GM19452 (cell line): ENCODE measurements at regions not wholly inside any gene's neighbourhood (a gene's known extent, or its start where the extent isn't known, plus 50 kb on each side); places are given as distances from the start of the nearest gene placed in this dataset.

Source experiments
- ATAC-seq: cut with Tn5 transposase; IDR thresholded peaks from one replicate; pipeline ENCODE4 v1.9.1; 2021; ENCODE audit not compliant: unreplicated experiment

DNA sequence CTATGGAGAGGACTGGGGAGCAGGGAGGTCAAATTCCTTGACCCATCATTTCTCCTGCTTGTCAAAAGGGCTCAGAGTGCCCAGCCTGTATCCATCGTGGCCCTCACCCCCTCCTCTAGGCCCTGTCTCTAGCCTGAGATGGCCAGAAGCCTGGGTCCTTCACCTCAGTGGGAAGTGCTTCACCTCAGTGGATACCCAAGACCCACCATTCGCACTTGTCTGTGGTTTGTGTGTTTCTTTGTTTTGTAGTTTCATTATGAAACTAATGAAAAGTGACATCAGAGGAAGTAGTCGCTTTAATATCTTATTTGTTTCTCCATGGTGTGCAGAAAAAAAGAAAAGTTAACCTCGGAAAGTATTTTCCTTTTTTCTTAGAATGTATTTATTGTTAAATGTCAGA lies 194.0 kb upstream of the CADM1 start:
- ATAC-seq: no peak

DNA sequence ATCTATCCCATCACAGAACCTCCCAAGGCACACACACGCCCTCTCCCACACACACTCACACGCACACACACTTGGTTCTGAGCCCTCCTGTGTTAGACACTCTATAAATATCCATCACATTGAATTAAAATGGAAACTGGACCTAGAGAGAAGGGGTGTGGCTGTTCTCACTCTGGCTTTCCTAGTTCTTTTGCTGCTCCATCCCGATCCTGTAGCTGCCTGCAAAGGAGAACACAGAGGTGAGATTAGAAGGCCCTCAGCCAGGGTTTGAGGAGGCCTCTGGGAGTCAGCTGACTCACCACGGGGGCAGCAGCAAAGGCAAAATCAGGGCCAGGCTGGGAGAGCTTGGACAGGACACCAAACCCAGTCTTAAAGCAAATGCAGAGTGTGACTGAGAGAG lies 192.3 kb upstream of the CADM1 start:
- no peak for ATAC-seq

- ATAC-seq: no peak
These were observed 191.6 kb upstream of the CADM1 start for GRCh38 chr11:115695677-115696364.

- ATAC-seq: no peak
These were observed 188.8 kb upstream of the CADM1 start for GRCh38 chr11:115693002-115693401.

GRCh38 chr11:115691030-115691429 lies 186.8 kb upstream of the CADM1 start:
- no peak for ATAC-seq

GRCh38 chr11:115687934-115688333 lies 183.7 kb upstream of the CADM1 start:
- no peak for ATAC-seq

- no peak for ATAC-seq
These were observed 180.5 kb upstream of the CADM1 start for GRCh38 chr11:115684699-115685098.

DNA sequence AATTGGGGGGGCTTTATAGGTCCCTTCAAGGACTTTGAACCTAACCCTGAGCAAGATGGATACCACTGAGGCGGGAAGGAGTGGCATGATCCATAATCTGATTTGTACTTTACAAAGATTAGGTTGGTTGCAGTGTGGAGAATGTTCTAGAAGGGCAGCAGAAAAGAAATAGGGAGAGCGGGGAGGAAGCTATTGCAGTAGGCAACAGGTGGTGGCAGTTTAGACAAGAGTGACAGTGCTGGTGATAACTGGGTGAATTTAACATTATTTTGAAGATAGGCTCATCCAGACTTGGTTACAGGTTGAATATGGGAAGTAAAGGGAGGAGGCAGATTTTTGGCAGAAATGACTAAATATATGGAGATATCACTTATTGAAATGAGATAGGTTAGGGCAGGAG lies 179.9 kb upstream of the CADM1 start:
- ATAC-seq: no peak

DNA sequence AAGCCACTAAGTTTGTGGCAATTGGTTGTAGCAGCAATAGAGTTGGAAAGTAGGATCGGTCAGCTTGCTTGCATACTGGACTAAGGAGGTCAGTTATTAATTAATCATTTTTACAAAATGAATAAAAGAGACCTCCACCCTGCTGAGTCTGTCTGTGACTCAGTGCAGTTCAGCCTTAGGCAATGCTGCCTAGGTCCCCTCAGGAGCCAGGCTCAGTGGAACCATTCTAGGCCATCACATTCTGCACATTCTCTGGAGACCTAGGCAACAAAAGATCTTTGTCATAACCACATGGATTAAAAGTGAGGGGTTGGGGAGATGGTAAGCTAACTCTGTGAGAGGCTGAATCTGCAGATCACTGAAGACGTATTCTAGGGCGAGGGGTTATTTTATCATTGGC lies 178.7 kb upstream of the CADM1 start:
- no peak for ATAC-seq

DNA sequence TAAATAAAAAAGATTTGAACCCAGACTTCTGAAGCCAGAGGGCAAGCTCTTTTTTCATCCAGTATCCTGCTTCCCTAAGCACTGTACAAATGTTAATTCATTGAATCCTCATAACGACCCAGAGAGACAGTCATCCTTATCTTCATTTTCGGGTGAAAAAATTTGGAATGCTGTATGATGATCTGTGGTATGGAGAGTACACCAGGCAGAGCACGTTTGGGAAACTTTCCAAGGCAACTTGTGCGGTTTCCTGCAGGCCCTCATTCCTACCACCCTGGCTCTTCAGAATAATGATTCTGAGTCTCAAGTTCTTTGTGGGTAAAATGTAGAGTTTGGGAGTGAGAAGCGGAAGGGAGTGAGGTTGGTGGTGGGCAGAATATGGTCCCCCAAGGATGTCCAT lies 177.9 kb upstream of the CADM1 start:
- ATAC-seq: no peak

- ATAC-seq: no peak
These were observed 175.7 kb upstream of the CADM1 start for GRCh38 chr11:115679945-115680344.

DNA sequence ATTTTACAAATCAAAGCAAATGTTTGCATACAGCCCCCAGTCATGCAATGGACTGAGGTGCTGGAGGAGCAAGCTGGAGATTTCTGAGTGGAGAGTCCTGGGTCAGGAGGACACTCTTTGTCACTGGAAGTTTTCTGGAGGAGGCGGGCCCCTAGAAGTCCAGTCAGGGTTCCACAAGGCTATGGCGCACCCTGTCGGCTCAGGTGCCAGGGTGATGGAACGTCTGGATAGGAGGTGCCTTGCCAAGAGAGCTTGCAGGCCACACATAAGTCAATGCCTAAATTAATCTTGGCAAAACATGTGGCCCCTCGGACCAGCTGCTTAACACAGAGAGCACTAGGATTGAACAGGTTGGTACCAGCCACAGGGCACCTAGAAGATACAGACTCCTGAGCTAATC lies 174.7 kb upstream of the CADM1 start:
- no peak for ATAC-seq

DNA sequence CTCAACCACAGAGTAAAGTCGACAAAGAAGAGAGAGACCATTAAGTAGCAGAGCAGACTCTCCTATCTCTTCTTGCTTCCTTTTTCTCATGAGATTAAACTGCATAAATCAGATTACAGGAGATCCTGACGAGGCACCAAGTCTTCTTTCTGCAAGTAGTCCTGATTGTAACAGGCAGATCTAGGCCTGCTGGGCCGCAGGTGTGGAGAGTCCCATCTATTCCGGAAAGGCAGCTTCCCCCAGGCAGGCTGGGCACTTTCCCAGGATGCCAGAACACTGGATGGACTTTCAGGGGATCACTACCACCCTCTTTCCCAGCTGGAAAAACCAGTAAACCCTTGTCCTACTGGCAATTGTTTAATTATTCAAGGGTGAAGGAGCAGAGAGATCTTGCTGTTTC lies 173.0 kb upstream of the CADM1 start:
- ATAC-seq: no peak

- no peak for ATAC-seq
These were observed 172.6 kb upstream of the CADM1 start for GRCh38 chr11:115676768-115677167.

- ATAC-seq: no peak
These were observed 172.0 kb upstream of the CADM1 start for GRCh38 chr11:115676206-115676605.

DNA sequence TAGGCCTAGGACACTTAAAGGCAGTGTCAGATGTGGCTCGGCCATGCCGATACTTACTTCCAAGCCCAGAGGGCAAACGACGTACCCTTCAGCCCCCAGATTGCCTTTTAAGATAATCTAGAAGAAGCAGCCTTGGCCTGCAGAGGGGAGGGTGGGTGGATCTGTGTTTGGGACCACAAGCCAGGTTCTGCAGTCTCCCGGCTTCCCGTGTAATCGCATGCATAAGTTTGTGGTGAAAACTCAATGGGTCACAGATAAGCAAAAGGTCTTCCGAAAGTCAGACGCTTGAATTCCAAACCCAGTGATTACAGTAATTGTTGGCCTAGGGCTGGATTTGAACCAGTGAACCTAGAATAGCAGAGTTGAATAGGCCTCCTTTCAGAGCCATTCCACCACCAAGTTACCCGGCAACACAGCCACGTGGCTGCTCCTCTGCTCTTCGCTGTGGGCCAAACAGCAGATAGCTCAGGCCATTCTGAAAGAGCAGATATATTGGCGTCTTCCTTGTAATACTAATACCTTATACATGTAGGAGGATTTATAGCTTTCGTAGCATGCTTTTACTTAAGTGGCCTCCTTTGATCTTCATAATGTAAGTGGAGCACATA lies 170.8 kb upstream of the CADM1 start:
- no peak for ATAC-seq

- no peak for ATAC-seq
These were observed 170.1 kb upstream of the CADM1 start for GRCh38 chr11:115674176-115674936.

DNA sequence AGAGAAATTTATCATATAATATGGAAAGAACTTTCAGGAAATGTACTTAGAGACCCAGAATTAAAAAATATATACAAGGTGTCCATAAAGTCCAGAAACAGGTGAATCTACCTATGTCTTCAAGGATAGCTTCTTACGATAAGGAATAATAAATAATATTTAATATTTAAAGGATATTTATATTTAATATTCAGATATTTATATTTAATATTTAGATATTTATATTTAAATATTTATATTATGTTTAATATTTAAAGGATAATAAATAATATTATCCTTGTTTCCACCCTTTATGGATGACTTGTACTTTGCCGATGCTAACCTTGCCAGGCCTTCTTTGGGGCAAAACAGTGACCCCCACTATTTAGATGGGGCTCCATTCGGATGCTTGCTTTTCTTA lies 169.5 kb upstream of the CADM1 start:
- no peak for ATAC-seq

DNA sequence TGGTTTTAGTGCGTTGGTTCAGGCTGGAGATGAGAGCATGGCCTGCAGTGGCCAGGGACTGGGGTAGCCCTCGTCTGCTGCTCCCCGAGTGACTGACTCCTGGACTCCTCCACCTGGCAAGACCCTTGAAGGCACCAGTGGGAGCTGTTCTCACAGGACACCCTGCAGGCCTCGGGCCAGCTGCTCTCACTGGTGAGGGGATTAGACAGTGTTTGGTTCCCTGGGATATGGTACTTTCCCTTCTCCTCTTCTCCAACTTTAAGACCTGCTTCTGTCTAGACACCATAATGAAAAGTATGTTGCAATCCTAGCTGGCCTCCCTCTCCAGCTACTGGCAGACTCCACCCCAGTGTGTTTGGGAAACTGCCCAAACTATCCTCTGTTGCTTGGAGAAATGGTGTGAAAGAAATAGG lies 168.8 kb upstream of the CADM1 start:
- ATAC-seq: no peak

DNA sequence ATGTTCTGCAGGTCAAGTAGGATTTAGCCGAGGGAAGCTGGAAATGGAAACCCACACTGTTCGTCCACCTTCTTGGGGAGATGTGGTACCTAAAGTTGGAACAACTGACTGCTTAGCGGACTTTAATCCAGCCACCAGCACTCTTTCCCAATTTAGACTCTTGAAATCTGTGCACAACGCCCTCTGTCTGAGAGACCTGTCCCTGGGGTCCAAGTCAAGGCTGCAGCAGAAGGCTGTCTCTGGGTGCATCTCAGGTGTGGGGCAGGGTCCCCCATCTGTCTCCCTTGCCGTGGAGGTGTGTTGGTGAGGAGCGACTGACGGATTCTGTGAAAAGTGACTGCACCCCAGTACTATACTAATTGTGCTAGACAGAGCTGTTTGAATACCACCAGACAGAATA lies 168.2 kb upstream of the CADM1 start:
- no peak for ATAC-seq

GRCh38 chr11:115670538-115671205 lies 166.5 kb upstream of the CADM1 start:
- no peak for ATAC-seq

DNA sequence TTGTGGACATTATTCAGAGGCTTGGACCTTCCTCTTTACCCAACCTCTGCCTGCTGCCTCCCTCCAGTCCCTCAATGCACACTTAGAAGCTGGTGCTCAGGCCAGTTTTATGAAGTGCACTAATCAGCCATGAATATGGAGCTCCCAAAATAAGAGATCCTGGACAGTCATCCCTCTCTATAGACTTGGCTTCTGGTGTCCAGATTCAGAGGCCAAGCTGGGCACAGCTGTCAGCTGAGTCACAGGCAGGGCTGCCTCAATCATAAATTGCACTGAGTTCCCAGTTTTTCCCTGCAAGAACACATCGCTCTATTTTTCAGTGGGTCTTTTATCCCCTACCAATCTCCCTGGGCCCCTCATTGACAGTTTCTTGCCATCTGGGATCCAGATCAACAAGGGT lies 161.7 kb upstream of the CADM1 start:
- ATAC-seq: no peak
